A549 (cell line): ENCODE measurements at regions not wholly inside any gene's neighbourhood (a gene's known extent, or its start where the extent isn't known, plus 50 kb on each side); places are given as distances from the start of the nearest gene placed in this dataset.

Experiments used
- ATAC-seq, 2 experiments: fragments of 200-7000 bp in 1 of 2; fragments of >200 bp in 1 of 2; cut with Nextera tagmentation in 1 of 2; cut with Tn5 transposase in 1 of 2; 3 replicates each; pipeline versions ENCODE4 v1.8.0 to v1.9.1; 2018 to 2020; ENCODE audit warnings: mild to moderate bottlenecking in 1 of 2, moderate library complexity in 1 of 2
- CTCF ChIA-PET: fragments of 300-600 bp; sonication (Branson Sonifier 250); formaldehyde crosslinking; extraction: SDS; loops from one replicate; lab custom pipeline; 2021; ENCODE audit warnings: antibody characterized with exemption, inconsistent platforms; lab: Yijun Ruan, JAX
- POLR2A ChIA-PET: fragments of 350-600 bp; formaldehyde crosslinking; extraction: SDS; loops from one replicate; lab custom pipeline; 2021; ENCODE audit warnings: antibody characterized with exemption, inconsistent platforms; lab: Yijun Ruan, JAX
- DNase-seq, 2 experiments: peaks; one replicate each; pipeline versions ENCODE4 v3.0.0 to v3.0.0-alpha.2; 2011 to 2016; ENCODE audit warnings: low read depth in 1 of 2, low spot score in 1 of 2
- FAIRE-seq: peaks from 2 replicates; lab custom pipeline; 2011; peaks lifted over from hg19 to GRCh38; lab: Jason Lieb, UNC
- H3K27ac ChIP-seq, 2 experiments: fragments of >200 bp; sonication (Bioruptor Twin); formaldehyde crosslinking; 3 replicates each; pipeline ENCODE4 v1.5.1; 2016 to 2017
- H3K4me1 ChIP-seq: fragments of >200 bp; sonication (Bioruptor Twin); formaldehyde crosslinking; 3 replicates; pipeline ENCODE4 v1.6.1; 2016
- H3K4me2 ChIP-seq: fragments of >200 bp; sonication (Bioruptor Twin); formaldehyde crosslinking; 3 replicates; pipeline ENCODE4 v1.6.1; 2016
- H3K4me3 ChIP-seq: fragments of >200 bp; sonication (Bioruptor Twin); formaldehyde crosslinking; 3 replicates; pipeline ENCODE4 v1.5.1; 2016
- H3K9me3 ChIP-seq: fragments of >200 bp; sonication (Bioruptor Twin); formaldehyde crosslinking; 3 replicates; pipeline ENCODE4 v1.6.1; 2016
- CHD2 ChIP-seq: fragments of 150-350 bp; IDR thresholded peaks from 2 replicates; pipeline ENCODE4 v1.6.1; 2014; ENCODE audit warnings: low read length; ENCODE audit not compliant: partially characterized antibody
- EP300 ChIP-seq, 2 experiments: fragments of >200 bp; sonication (Bioruptor Twin); formaldehyde crosslinking; IDR thresholded peaks; 2 replicates in 1 of 2; 3 replicates in 1 of 2; pipeline ENCODE4 v1.6.1; 2016 to 2017
- ESRRA ChIP-seq: fragments of 150-350 bp; IDR thresholded peaks from 2 replicates; pipeline ENCODE4 v1.6.1; 2014; ENCODE audit warnings: mild to moderate bottlenecking, low read length, borderline replicate concordance
- HDAC2 ChIP-seq: fragments of 200-600 bp; sonication (generic); IDR thresholded peaks from 2 replicates; pipeline ENCODE4 v1.6.1; 2016
- KDM1A ChIP-seq: fragments of 200-600 bp; sonication (generic); IDR thresholded peaks from 2 replicates; pipeline ENCODE4 v1.6.1; 2016; ENCODE audit warnings: low read depth, mild to moderate bottlenecking
- KDM5A ChIP-seq: fragments of 200-600 bp; sonication (generic); IDR thresholded peaks from 2 replicates; pipeline ENCODE4 v1.6.1; 2016; ENCODE audit warnings: antibody characterized with exemption, mild to moderate bottlenecking
- MAFK ChIP-seq: fragments of 450-650 bp; IDR thresholded peaks from 2 replicates; pipeline ENCODE4 v1.6.1; 2014; ENCODE audit not compliant: partially characterized antibody
- MYC ChIP-seq: IDR thresholded peaks from 2 replicates; pipeline ENCODE4 v1.6.1; 2012; ENCODE audit warnings: mild to moderate bottlenecking, inconsistent platforms, low read length, improper control_type of control experiment, borderline replicate concordance
- PHF8 ChIP-seq: fragments of 200-600 bp; sonication (generic); IDR thresholded peaks from 2 replicates; pipeline ENCODE4 v1.6.1; 2016; ENCODE audit warnings: low read depth, mild to moderate bottlenecking, antibody characterized with exemption, moderate library complexity, borderline replicate concordance
- RCOR1 ChIP-seq: fragments of 150-350 bp; IDR thresholded peaks from 2 replicates; pipeline ENCODE4 v1.6.1; 2014; ENCODE audit warnings: antibody characterized with exemption, low read length, low read depth
- RFX5 ChIP-seq: fragments of 450-650 bp; IDR thresholded peaks from 2 replicates; pipeline ENCODE4 v1.7.1; 2014; ENCODE audit warnings: antibody characterized with exemption, mild to moderate bottlenecking, moderate library complexity
- RNF2 ChIP-seq: fragments of 200-600 bp; sonication (generic); IDR thresholded peaks from 2 replicates; pipeline ENCODE4 v1.6.1; 2016; ENCODE audit warnings: low read depth, mild to moderate bottlenecking, antibody characterized with exemption, moderate library complexity, borderline replicate concordance
- SMC3 ChIP-seq: fragments of >200 bp; sonication (Bioruptor Twin); formaldehyde crosslinking; IDR thresholded peaks from 3 replicates; pipeline ENCODE4 v1.6.1; 2018; ENCODE audit warnings: inconsistent platforms
- SREBF2 ChIP-seq: fragments of 450-650 bp; IDR thresholded peaks from 2 replicates; pipeline ENCODE4 v1.6.1; 2014; ENCODE audit warnings: mild to moderate bottlenecking, moderate library complexity
- ZC3H11A ChIP-seq: fragments of 450-650 bp; IDR thresholded peaks from 2 replicates; pipeline ENCODE4 v1.6.1; 2014; ENCODE audit warnings: antibody characterized with exemption, mild to moderate bottlenecking
- ZNF302 ChIP-seq: fragments of 250-450 bp; sonication (Bioruptor Pico); IDR thresholded peaks from 2 replicates; pipeline ENCODE4 v1.9.0; 2021; ENCODE audit warnings: inconsistent platforms, mild to moderate bottlenecking, moderate library complexity
- WGBS: methylation state at CpG from one replicate; pipeline ENCODE4 v1.1.6; 2017; ENCODE audit errors: missing lambda C conversion rate; 5-methylcytosine and 5-hydroxymethylcytosine counted together
- TF ChIP-seq, protein P1 (sequence below): IDR thresholded peaks from 2 replicates; pipeline ENCODE4 v1.6.1; 2012; ENCODE audit warnings: low read depth, borderline replicate concordance
- TF ChIP-seq, protein P2 (sequence below): fragments of 450-650 bp; IDR thresholded peaks from 2 replicates; pipeline ENCODE4 v1.6.1; 2014; ENCODE audit warnings: antibody characterized with exemption
- TF ChIP-seq, protein P3 (sequence below): fragments of >200 bp; sonication (Bioruptor Twin); formaldehyde crosslinking; IDR thresholded peaks from 3 replicates; pipeline ENCODE4 v1.6.1; 2016
- TF ChIP-seq, protein P4 (sequence below): IDR thresholded peaks from 2 replicates; pipeline ENCODE4 v1.6.1; 2012
- TF ChIP-seq, protein P5 (sequence below): IDR thresholded peaks from 2 replicates; pipeline ENCODE4 v1.6.1; 2012
- TF ChIP-seq, protein P6 (sequence below): fragments of 200-600 bp; sonication (generic); IDR thresholded peaks from 2 replicates; pipeline ENCODE4 v1.6.1; 2016; ENCODE audit warnings: antibody characterized with exemption, mild to moderate bottlenecking, moderate library complexity

DNA sequence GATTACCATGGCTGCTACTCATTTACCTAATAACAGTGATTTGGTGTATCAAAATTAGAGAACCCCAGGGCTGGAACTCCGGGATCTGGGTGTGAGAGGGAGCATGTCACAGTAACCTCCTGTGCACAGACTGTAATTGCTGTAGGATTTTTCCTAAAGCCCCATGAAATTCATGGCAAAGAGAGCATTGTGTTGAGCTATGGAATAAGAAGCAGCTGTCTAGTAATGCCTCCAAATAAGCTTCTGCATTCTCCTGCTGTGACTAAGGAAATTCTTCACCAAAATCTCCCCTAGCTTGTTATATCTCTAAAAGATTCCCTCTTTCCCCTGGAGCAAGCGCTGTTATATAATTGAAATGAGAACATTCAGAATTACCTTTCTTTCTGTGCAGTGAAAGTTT lies 158.1 kb upstream of the SPATS2L start:
- ChIA-PET CTCF (no interaction called here), POLR2A (no interaction called here)
- no peak for ATAC-seq
- DNase-seq: no peak
- 72% methylated on average over 2 of the region's 2 CpGs for WGBS
- TF ChIP-seq RNF2 (no peak), ESRRA (no peak), CHD2 (no peak), KDM1A (no peak), PHF8 (no peak), EP300 (IDR thresholded peaks at IDR 0.05) (no peak), SMC3 (no peak)
- TF ChIP-seq, protein P1, sequence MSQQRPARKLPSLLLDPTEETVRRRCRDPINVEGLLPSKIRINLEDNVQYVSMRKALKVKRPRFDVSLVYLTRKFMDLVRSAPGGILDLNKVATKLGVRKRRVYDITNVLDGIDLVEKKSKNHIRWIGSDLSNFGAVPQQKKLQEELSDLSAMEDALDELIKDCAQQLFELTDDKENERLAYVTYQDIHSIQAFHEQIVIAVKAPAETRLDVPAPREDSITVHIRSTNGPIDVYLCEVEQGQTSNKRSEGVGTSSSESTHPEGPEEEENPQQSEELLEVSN: no peak
- TF ChIP-seq, protein P2, sequence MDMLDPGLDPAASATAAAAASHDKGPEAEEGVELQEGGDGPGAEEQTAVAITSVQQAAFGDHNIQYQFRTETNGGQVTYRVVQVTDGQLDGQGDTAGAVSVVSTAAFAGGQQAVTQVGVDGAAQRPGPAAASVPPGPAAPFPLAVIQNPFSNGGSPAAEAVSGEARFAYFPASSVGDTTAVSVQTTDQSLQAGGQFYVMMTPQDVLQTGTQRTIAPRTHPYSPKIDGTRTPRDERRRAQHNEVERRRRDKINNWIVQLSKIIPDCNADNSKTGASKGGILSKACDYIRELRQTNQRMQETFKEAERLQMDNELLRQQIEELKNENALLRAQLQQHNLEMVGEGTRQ: no peak
- no peak overlapping the region for H3K27ac ChIP-seq
- no peak overlapping the region for H3K4me3 ChIP-seq
- no peak for FAIRE-seq
- H3K4me1 ChIP-seq: no peaks in the 10 kb centered on the region
- H3K9me3 ChIP-seq: peaks cover 17% of the 10 kb centered on the region
- H3K4me2 ChIP-seq: no peak overlapping the region

DNA sequence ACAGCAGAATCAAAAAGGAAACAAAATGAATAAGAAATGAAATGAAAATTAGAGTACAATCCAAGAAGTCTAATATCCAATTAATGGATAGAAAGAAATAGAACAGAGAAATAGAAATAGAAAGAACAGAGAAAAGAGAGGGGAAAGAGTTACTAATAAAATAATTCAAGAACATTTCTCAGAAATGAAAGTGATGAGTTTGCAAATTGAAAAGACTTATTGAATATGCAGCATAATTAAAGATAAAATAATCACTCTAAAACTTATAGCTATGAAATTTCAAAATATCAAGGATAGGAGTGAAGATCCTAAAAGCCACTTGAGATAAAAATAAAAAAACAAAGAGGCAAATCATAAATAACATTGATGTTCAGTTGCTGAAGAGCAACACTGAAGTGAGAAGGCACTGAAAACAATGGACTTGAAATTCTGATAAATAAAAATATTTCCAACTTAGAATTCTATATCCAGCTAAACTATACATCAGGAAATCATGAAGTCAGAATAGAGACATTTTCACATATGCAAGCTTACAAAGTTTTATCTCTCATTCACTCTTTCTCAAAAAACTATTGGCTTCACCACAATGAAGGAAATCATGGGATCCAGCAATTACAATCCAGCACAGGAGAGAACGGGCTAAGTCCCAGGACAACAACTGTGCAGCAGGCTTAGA lies 155.9 kb upstream of the SPATS2L start:
- Histone ChIP-seq H3K4me1 (no peaks in the 10 kb centered on the region), H3K4me2 (no peak overlapping the region), H3K4me3 (no peak overlapping the region), H3K27ac (no peak overlapping the region), H3K9me3 (peaks cover 13% of the 10 kb centered on the region; the same call in 2 of the 3 replicates)
- POLR2A ChIA-PET: no interaction called here
- 6% methylated on average over 1 of the region's 1 CpG for whole genome bisulfite sequencing
- CTCF ChIA-PET: interaction anchor here (0.9 kb wide), 1 partner anchor 12 kb away, joined by 3 read pairs; no protein-coding TSS in a partner anchor
- ATAC-seq: no peak
- no peak for FAIRE-seq
- no peak for DNase-seq
- TF ChIP-seq, protein P3, sequence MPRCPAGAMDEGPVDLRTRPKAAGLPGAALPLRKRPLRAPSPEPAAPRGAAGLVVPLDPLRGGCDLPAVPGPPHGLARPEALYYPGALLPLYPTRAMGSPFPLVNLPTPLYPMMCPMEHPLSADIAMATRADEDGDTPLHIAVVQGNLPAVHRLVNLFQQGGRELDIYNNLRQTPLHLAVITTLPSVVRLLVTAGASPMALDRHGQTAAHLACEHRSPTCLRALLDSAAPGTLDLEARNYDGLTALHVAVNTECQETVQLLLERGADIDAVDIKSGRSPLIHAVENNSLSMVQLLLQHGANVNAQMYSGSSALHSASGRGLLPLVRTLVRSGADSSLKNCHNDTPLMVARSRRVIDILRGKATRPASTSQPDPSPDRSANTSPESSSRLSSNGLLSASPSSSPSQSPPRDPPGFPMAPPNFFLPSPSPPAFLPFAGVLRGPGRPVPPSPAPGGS: no peak
- peak; percentile 55 for TF ChIP-seq MAFK
- no peak for TF ChIP-seq RCOR1
- TF ChIP-seq RFX5: no peak
- TF ChIP-seq ZNF302 (CRISPR knock-in tag): no peak
- TF ChIP-seq HDAC2: no peak
- TF ChIP-seq, protein P4, sequence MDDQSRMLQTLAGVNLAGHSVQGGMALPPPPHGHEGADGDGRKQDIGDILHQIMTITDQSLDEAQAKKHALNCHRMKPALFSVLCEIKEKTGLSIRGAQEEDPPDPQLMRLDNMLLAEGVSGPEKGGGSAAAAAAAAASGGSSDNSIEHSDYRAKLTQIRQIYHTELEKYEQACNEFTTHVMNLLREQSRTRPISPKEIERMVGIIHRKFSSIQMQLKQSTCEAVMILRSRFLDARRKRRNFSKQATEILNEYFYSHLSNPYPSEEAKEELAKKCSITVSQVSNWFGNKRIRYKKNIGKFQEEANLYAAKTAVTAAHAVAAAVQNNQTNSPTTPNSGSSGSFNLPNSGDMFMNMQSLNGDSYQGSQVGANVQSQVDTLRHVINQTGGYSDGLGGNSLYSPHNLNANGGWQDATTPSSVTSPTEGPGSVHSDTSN: no peak

DNA sequence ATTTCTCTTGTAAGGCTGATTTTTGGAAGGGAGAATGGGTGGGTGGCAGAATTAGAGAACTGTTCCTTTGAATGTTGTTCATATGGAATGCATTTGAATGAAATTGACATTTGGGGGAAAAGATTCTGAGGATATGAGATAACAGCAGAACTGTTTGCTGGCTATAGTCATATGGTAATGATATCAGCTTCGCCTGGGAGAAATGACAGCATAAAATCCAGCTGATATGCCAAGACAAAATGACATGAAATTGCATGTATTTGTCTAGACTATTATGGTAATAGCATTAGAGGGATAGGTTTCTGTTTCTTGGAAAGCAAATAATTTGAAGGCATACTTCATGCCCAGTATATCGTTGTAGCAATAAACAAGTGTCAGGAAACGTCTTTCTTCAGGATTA lies 150.8 kb upstream of the SPATS2L start:
- H3K27ac ChIP-seq: peak overlapping the region in 1 of 2 experiments; percentile 22; a peak in 1 of 6 replicates
- peak overlapping the region; percentile 42; the same call in 2 of the 3 replicates for H3K4me2 ChIP-seq
- TF ChIP-seq ZC3H11A: no peak
- no peak for TF ChIP-seq MAFK
- TF ChIP-seq, protein P5, sequence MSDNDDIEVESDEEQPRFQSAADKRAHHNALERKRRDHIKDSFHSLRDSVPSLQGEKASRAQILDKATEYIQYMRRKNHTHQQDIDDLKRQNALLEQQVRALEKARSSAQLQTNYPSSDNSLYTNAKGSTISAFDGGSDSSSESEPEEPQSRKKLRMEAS: no peak
- TF ChIP-seq, protein P2: no peak
- TF ChIP-seq, protein P3: no peak
- TF ChIP-seq SREBF2: no peak
- no peak for TF ChIP-seq MYC
- TF ChIP-seq CHD2: no peak
- no peak for TF ChIP-seq KDM5A
- TF ChIP-seq, protein P6, sequence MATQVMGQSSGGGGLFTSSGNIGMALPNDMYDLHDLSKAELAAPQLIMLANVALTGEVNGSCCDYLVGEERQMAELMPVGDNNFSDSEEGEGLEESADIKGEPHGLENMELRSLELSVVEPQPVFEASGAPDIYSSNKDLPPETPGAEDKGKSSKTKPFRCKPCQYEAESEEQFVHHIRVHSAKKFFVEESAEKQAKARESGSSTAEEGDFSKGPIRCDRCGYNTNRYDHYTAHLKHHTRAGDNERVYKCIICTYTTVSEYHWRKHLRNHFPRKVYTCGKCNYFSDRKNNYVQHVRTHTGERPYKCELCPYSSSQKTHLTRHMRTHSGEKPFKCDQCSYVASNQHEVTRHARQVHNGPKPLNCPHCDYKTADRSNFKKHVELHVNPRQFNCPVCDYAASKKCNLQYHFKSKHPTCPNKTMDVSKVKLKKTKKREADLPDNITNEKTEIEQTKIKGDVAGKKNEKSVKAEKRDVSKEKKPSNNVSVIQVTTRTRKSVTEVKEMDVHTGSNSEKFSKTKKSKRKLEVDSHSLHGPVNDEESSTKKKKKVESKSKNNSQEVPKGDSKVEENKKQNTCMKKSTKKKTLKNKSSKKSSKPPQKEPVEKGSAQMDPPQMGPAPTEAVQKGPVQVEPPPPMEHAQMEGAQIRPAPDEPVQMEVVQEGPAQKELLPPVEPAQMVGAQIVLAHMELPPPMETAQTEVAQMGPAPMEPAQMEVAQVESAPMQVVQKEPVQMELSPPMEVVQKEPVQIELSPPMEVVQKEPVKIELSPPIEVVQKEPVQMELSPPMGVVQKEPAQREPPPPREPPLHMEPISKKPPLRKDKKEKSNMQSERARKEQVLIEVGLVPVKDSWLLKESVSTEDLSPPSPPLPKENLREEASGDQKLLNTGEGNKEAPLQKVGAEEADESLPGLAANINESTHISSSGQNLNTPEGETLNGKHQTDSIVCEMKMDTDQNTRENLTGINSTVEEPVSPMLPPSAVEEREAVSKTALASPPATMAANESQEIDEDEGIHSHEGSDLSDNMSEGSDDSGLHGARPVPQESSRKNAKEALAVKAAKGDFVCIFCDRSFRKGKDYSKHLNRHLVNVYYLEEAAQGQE: no peak
- FAIRE-seq (no peak), ATAC-seq (no peak), DNase-seq (no peak)
- H3K9me3 ChIP-seq: peaks cover 11% of the 10 kb centered on the region; the same call in 2 of the 3 replicates
- ChIA-PET CTCF (no interaction called here), POLR2A (no interaction called here)
- WGBS: 70% methylated on average over 3 of the region's 3 CpGs
- no peak overlapping the region for H3K4me3 ChIP-seq
- peaks cover 3% of the 10 kb centered on the region; the same call in 1 of the 3 replicates for H3K4me1 ChIP-seq
